CD4-positive, CD25-positive, alpha-beta regulatory T cell (primary cell): ENCODE measurements at regions not wholly inside any gene's neighbourhood (a gene's known extent, or its start where the extent isn't known, plus 50 kb on each side); places are given as distances from the start of the nearest gene placed in this dataset.

ENCODE experiments used
- ATAC-seq, 2 donors: fragments of 150-1000 bp; cut with Tn5 transposase; one replicate each; pipeline ENCODE4 v1.10.0; 2021; ENCODE audit warnings: low read depth in 2 of 2, moderate number of reproducible peaks in 2 of 2, moderate library complexity in 1 of 2
- DNase-seq, 3 donors: peaks; one replicate each; pipeline versions ENCODE4 v3.0.0 to v3.0.0-alpha.2; 2012 to 2022; ENCODE audit warnings: mixed read lengths in 1 of 3
- H3K27ac ChIP-seq: one replicate; pipeline ENCODE4 v1.7.0; 2013; ENCODE audit warnings: mild to moderate bottlenecking, low read length; ENCODE audit not compliant: insufficient read depth, poor library complexity, severe bottlenecking
- H3K27me3 ChIP-seq: one replicate; pipeline ENCODE4 v1.7.0; 2013; ENCODE audit warnings: low read length; ENCODE audit not compliant: control insufficient read depth, insufficient read depth
- H3K36me3 ChIP-seq: one replicate; pipeline ENCODE4 v1.7.0; 2013; ENCODE audit warnings: mild to moderate bottlenecking, low read length, moderate library complexity; ENCODE audit not compliant: control insufficient read depth, insufficient read depth
- H3K4me1 ChIP-seq: 2 replicates; pipeline ENCODE4 v1.7.0; 2013; ENCODE audit warnings: mild to moderate bottlenecking, low read length; ENCODE audit not compliant: insufficient read depth, control insufficient read depth, poor library complexity, severe bottlenecking
- H3K4me3 ChIP-seq: one replicate; pipeline ENCODE4 v1.7.0; 2013; ENCODE audit warnings: low read depth, mild to moderate bottlenecking, low read length, moderate library complexity
- H3K9me3 ChIP-seq, 2 experiments: 1 replicate in 1 of 2; 2 replicates in 1 of 2; pipeline ENCODE4 v1.7.0; 2013; ENCODE audit warnings: low read length in 2 of 2, mild to moderate bottlenecking in 1 of 2, moderate library complexity in 1 of 2; ENCODE audit not compliant: control insufficient read depth in 2 of 2
- H3K27ac Mint-ChIP-seq, 3 donors: one replicate each; pipeline ENCODE4 v1.8.0; 2020 to 2022; ENCODE audit warnings: mild to moderate bottlenecking in 3 of 3, mixed read lengths in 3 of 3, moderate library complexity in 2 of 3
- H3K27me3 Mint-ChIP-seq: one replicate; pipeline ENCODE4 v1.8.0; 2022; ENCODE audit warnings: mild to moderate bottlenecking, mixed read lengths
- H3K36me3 Mint-ChIP-seq: one replicate; pipeline ENCODE4 v1.8.0; 2020; ENCODE audit warnings: mixed read lengths
- H3K4me1 Mint-ChIP-seq, 4 donors: one replicate each; pipeline ENCODE4 v1.8.0; 2020 to 2022; ENCODE audit warnings: mixed read lengths in 4 of 4, mild to moderate bottlenecking in 1 of 4
- H3K4me3 Mint-ChIP-seq, 4 donors: one replicate each; pipeline ENCODE4 v1.8.0; 2020 to 2022; ENCODE audit warnings: mild to moderate bottlenecking in 4 of 4, mixed read lengths in 4 of 4, moderate library complexity in 3 of 4
- H3K9me3 Mint-ChIP-seq, 7 donors: one replicate each; pipeline ENCODE4 v1.8.0; 2020 to 2022; ENCODE audit warnings: mixed read lengths in 7 of 7, mild to moderate bottlenecking in 3 of 7, moderate library complexity in 2 of 7

GRCh38 chr4:188754372-188755002, 615.2 kb downstream of the TRIML1 start:
- Histone ChIP-seq H3K27me3 (no peaks in the 10 kb centered on the region), H3K9me3 (peaks cover 3 to 6% of the 10 kb centered on the region in 2 experiments), H3K27ac (no peak overlapping the region), H3K4me3 (no peak overlapping the region), H3K36me3 (no peaks in the 10 kb centered on the region), H3K4me1 (no peaks in the 10 kb centered on the region)
- ATAC-seq (no peak), DNase-seq (no peak)
- Mint-ChIP-seq H3K9me3 (peaks cover 0 to 29% (median 12%) of the 10 kb centered on the region in 7 donors), H3K27me3 (no peaks in the 10 kb centered on the region), H3K4me1 (no peaks in the 10 kb centered on the region), H3K27ac (no peak overlapping the region), H3K36me3 (no peaks in the 10 kb centered on the region), H3K4me3 (no peak overlapping the region)

- no peak overlapping the region for H3K27ac ChIP-seq
- no peak overlapping the region for H3K4me3 Mint-ChIP-seq
- H3K27me3 Mint-ChIP-seq, result no peaks in the 10 kb centered on the region
- H3K4me1 ChIP-seq, result no peaks in the 10 kb centered on the region
- H3K9me3 ChIP-seq, result peaks cover 0 to 2% of the 10 kb centered on the region in 2 experiments
- no peaks in the 10 kb centered on the region for H3K36me3 ChIP-seq
- peaks cover 0 to under 1% (median 0%) of the 10 kb centered on the region in 4 donors for H3K4me1 Mint-ChIP-seq
- DNase-seq, result no peak
- ATAC-seq, result no peak
- no peaks in the 10 kb centered on the region for H3K36me3 Mint-ChIP-seq
- H3K4me3 ChIP-seq, result no peak overlapping the region
- H3K27me3 ChIP-seq, result no peaks in the 10 kb centered on the region
- H3K9me3 Mint-ChIP-seq, result peaks cover 3 to 25% (median 12%) of the 10 kb centered on the region in 7 donors
- H3K27ac Mint-ChIP-seq, result no peak overlapping the region
Observed at GRCh38 chr4:188767496-188767895, 628.3 kb downstream of the TRIML1 start.

- DNase-seq, result no peak
- no peak for ATAC-seq
- H3K4me1 ChIP-seq, result no peaks in the 10 kb centered on the region
- H3K27ac ChIP-seq, result no peak overlapping the region
- Mint-ChIP-seq H3K4me3 (no peak overlapping the region), H3K4me1 (no peaks in the 10 kb centered on the region), H3K27ac (no peak overlapping the region), H3K27me3 (no peaks in the 10 kb centered on the region), H3K36me3 (no peaks in the 10 kb centered on the region), H3K9me3 (peaks cover 0 to 17% (median 3%) of the 10 kb centered on the region in 7 donors)
- H3K36me3 ChIP-seq, result no peaks in the 10 kb centered on the region
- no peak overlapping the region for H3K4me3 ChIP-seq
- H3K9me3 ChIP-seq, result peaks cover 0 to 2% of the 10 kb centered on the region in 2 experiments
- H3K27me3 ChIP-seq, result no peaks in the 10 kb centered on the region
Observed at GRCh38 chr4:188778905-188779304, 639.7 kb downstream of the TRIML1 start.

- Mint-ChIP-seq H3K4me1 (no peaks in the 10 kb centered on the region), H3K27me3 (no peaks in the 10 kb centered on the region), H3K4me3 (no peak overlapping the region), H3K36me3 (no peaks in the 10 kb centered on the region), H3K27ac (no peak overlapping the region), H3K9me3 (peaks cover 0 to 10% (median 3%) of the 10 kb centered on the region in 7 donors)
- H3K4me1 ChIP-seq, result no peaks in the 10 kb centered on the region
- no peaks in the 10 kb centered on the region for H3K27me3 ChIP-seq
- H3K36me3 ChIP-seq, result no peaks in the 10 kb centered on the region
- ATAC-seq (no peak), DNase-seq (no peak)
- no peak overlapping the region for H3K4me3 ChIP-seq
- H3K27ac ChIP-seq, result no peak overlapping the region
- peaks cover 0 to 2% of the 10 kb centered on the region in 2 experiments for H3K9me3 ChIP-seq
Observed at GRCh38 chr4:188779581-188779980, 640.3 kb downstream of the TRIML1 start.

GRCh38 chr4:188780028-188780427, 640.8 kb downstream of the TRIML1 start:
- DNase-seq, result no peak
- Histone ChIP-seq H3K4me1 (no peaks in the 10 kb centered on the region), H3K4me3 (no peak overlapping the region), H3K27ac (no peak overlapping the region), H3K36me3 (no peaks in the 10 kb centered on the region), H3K9me3 (peaks cover 0 to 2% of the 10 kb centered on the region in 2 experiments), H3K27me3 (no peaks in the 10 kb centered on the region)
- ATAC-seq, result no peak
- no peaks in the 10 kb centered on the region for H3K36me3 Mint-ChIP-seq
- H3K27ac Mint-ChIP-seq, result no peak overlapping the region
- H3K4me1 Mint-ChIP-seq, result no peaks in the 10 kb centered on the region
- H3K4me3 Mint-ChIP-seq, result no peak overlapping the region
- H3K27me3 Mint-ChIP-seq, result no peaks in the 10 kb centered on the region
- H3K9me3 Mint-ChIP-seq, result peaks cover 0 to 11% (median 1%) of the 10 kb centered on the region in 7 donors

GRCh38 chr4:188780686-188781085, 641.4 kb downstream of the TRIML1 start:
- Mint-ChIP-seq H3K27me3 (no peaks in the 10 kb centered on the region), H3K4me3 (no peak overlapping the region), H3K4me1 (no peaks in the 10 kb centered on the region), H3K9me3 (peaks cover 0 to 13% (median 3%) of the 10 kb centered on the region in 7 donors), H3K27ac (no peak overlapping the region), H3K36me3 (no peaks in the 10 kb centered on the region)
- Histone ChIP-seq H3K4me3 (no peak overlapping the region), H3K27me3 (no peaks in the 10 kb centered on the region), H3K36me3 (no peaks in the 10 kb centered on the region), H3K9me3 (peaks cover 0 to 2% of the 10 kb centered on the region in 2 experiments), H3K27ac (no peak overlapping the region), H3K4me1 (no peaks in the 10 kb centered on the region)
- DNase-seq, result no peak
- ATAC-seq, result no peak

GRCh38 chr4:188781655-188782054, 642.4 kb downstream of the TRIML1 start:
- no peaks in the 10 kb centered on the region for H3K27me3 Mint-ChIP-seq
- Histone ChIP-seq H3K36me3 (no peaks in the 10 kb centered on the region), H3K4me3 (no peak overlapping the region), H3K9me3 (peaks cover 0 to 2% of the 10 kb centered on the region in 2 experiments), H3K27ac (no peak overlapping the region), H3K27me3 (no peaks in the 10 kb centered on the region), H3K4me1 (no peaks in the 10 kb centered on the region)
- H3K4me3 Mint-ChIP-seq, result no peak overlapping the region
- H3K9me3 Mint-ChIP-seq, result peaks cover 0 to 13% (median 3%) of the 10 kb centered on the region in 7 donors
- H3K27ac Mint-ChIP-seq, result no peak overlapping the region
- no peaks in the 10 kb centered on the region for H3K36me3 Mint-ChIP-seq
- no peaks in the 10 kb centered on the region for H3K4me1 Mint-ChIP-seq
- ATAC-seq (no peak), DNase-seq (no peak)

- ATAC-seq, result no peak
- H3K9me3 ChIP-seq, result peaks cover 0 to 2% of the 10 kb centered on the region in 2 experiments
- peaks cover 0 to 13% (median 3%) of the 10 kb centered on the region in 7 donors for H3K9me3 Mint-ChIP-seq
Observed at GRCh38 chr4:188783175-188783574, 643.9 kb downstream of the TRIML1 start.

More at GRCh38 chr4:188783175-188783574, 643.9 kb downstream of the TRIML1 start:
- H3K4me1 ChIP-seq, result no peaks in the 10 kb centered on the region
- no peaks in the 10 kb centered on the region for H3K4me1 Mint-ChIP-seq
- no peaks in the 10 kb centered on the region for H3K36me3 ChIP-seq
- H3K36me3 Mint-ChIP-seq, result no peaks in the 10 kb centered on the region
- H3K27ac Mint-ChIP-seq, result no peak overlapping the region
- no peak for DNase-seq
- no peak overlapping the region for H3K27ac ChIP-seq
- no peaks in the 10 kb centered on the region for H3K27me3 Mint-ChIP-seq
- H3K27me3 ChIP-seq, result no peaks in the 10 kb centered on the region
- no peak overlapping the region for H3K4me3 ChIP-seq
- H3K4me3 Mint-ChIP-seq, result no peak overlapping the region
